NT2/D1 (cell line): ENCODE measurements at regions not wholly inside any gene's neighbourhood (a gene's known extent, or its start where the extent isn't known, plus 50 kb on each side); places are given as distances from the start of the nearest gene placed in this dataset.

Experiments
- DNase-seq: peaks from one replicate; pipeline ENCODE4 v3.0.0-alpha.2; 2011; ENCODE audit warnings: low read depth, low spot score
- H3K27me3 ChIP-seq: 2 replicates; pipeline ENCODE4 v1.6.0; 2011; ENCODE audit warnings: mild to moderate bottlenecking; ENCODE audit not compliant: insufficient read length, insufficient read depth
- H3K36me3 ChIP-seq: 2 replicates; pipeline ENCODE4 v1.6.1; 2011; ENCODE audit warnings: mild to moderate bottlenecking, low read length, mixed read lengths; ENCODE audit not compliant: insufficient read depth, insufficient read length
- H3K4me1 ChIP-seq: 2 replicates; pipeline ENCODE4 v1.5.1; 2011; ENCODE audit not compliant: insufficient read depth, insufficient read length
- H3K4me3 ChIP-seq: 2 replicates; pipeline ENCODE4 v1.5.1; 2011; ENCODE audit warnings: low read depth; ENCODE audit not compliant: insufficient read length
- H3K9ac ChIP-seq: 2 replicates; pipeline ENCODE4 v1.6.0; 2011; ENCODE audit warnings: low read depth; ENCODE audit not compliant: insufficient read length
- H3K9me3 ChIP-seq: 2 replicates; pipeline ENCODE4 v1.5.1; 2011; ENCODE audit warnings: mild to moderate bottlenecking, low read length; ENCODE audit not compliant: insufficient read depth
- SUZ12 ChIP-seq: IDR thresholded peaks from 2 replicates; pipeline ENCODE4 v1.6.1; 2011; ENCODE audit not compliant: insufficient read length, insufficient read depth; ENCODE audit errors: extremely low read depth
- YY1 ChIP-seq: IDR thresholded peaks from 2 replicates; pipeline ENCODE4 v1.6.1; 2011; ENCODE audit not compliant: insufficient read length, insufficient read depth
- ZNF274 ChIP-seq: IDR thresholded peaks from 2 replicates; pipeline ENCODE4 v1.6.1; 2011; ENCODE audit warnings: mild to moderate bottlenecking, low read depth, low read length

GRCh38 chr1:96425382-96426129 is 296.0 kb upstream of the PTBP2 start:
- Histone ChIP-seq H3K36me3 (no peaks in the 10 kb centered on the region), H3K9ac (no peak overlapping the region), H3K4me1 (no peaks in the 10 kb centered on the region), H3K27me3 (no peaks in the 10 kb centered on the region), H3K9me3 (no peaks in the 10 kb centered on the region), H3K4me3 (no peak overlapping the region)
- no peak for TF ChIP-seq YY1
- no peak for TF ChIP-seq ZNF274
- no peak for TF ChIP-seq SUZ12
- DNase-seq, result no peak

GRCh38 chr1:96427616-96428015 is 294.0 kb upstream of the PTBP2 start:
- H3K4me1 ChIP-seq, result no peaks in the 10 kb centered on the region
- H3K36me3 ChIP-seq, result no peaks in the 10 kb centered on the region
- no peak overlapping the region for H3K4me3 ChIP-seq
- H3K9ac ChIP-seq, result no peak overlapping the region
- no peaks in the 10 kb centered on the region for H3K27me3 ChIP-seq
- no peak for TF ChIP-seq ZNF274
- no peak for TF ChIP-seq SUZ12
- TF ChIP-seq YY1, result no peak
- H3K9me3 ChIP-seq, result no peaks in the 10 kb centered on the region
- DNase-seq, result no peak

- no peaks in the 10 kb centered on the region for H3K27me3 ChIP-seq
- peaks cover under 1% of the 10 kb centered on the region; the same call in 1 of the 2 replicates for H3K9me3 ChIP-seq
- no peak overlapping the region for H3K9ac ChIP-seq
- H3K4me1 ChIP-seq, result no peaks in the 10 kb centered on the region
- DNase-seq, result no peak
- H3K4me3 ChIP-seq, result no peak overlapping the region
- no peak for TF ChIP-seq YY1
- no peak for TF ChIP-seq SUZ12
- TF ChIP-seq ZNF274, result no peak
- no peaks in the 10 kb centered on the region for H3K36me3 ChIP-seq
Measured at GRCh38 chr1:96445302-96445701, 276.3 kb upstream of the PTBP2 start.

- H3K27me3 ChIP-seq, result peaks cover 21% of the 10 kb centered on the region
- DNase-seq, result no peak
- H3K4me1 ChIP-seq, result no peaks in the 10 kb centered on the region
- no peaks in the 10 kb centered on the region; the same call in 1 of the 2 replicates for H3K9me3 ChIP-seq
- H3K36me3 ChIP-seq, result no peaks in the 10 kb centered on the region
- no peak overlapping the region for H3K9ac ChIP-seq
- H3K4me3 ChIP-seq, result no peak overlapping the region
- TF ChIP-seq SUZ12 (no peak), ZNF274 (no peak), YY1 (no peak)
Measured at GRCh38 chr1:96464066-96464465, 257.5 kb upstream of the PTBP2 start.

GRCh38 chr1:96464522-96464921 is 257.1 kb upstream of the PTBP2 start:
- H3K36me3 ChIP-seq, result no peaks in the 10 kb centered on the region
- H3K9ac ChIP-seq, result no peak overlapping the region
- peaks cover 21% of the 10 kb centered on the region for H3K27me3 ChIP-seq
- H3K4me1 ChIP-seq, result no peaks in the 10 kb centered on the region
- DNase-seq, result no peak
- H3K9me3 ChIP-seq, result no peaks in the 10 kb centered on the region; the same call in 1 of the 2 replicates
- no peak overlapping the region for H3K4me3 ChIP-seq
- TF ChIP-seq YY1, result no peak
- no peak for TF ChIP-seq ZNF274
- no peak for TF ChIP-seq SUZ12

GRCh38 chr1:96464991-96465390 is 256.6 kb upstream of the PTBP2 start:
- H3K9me3 ChIP-seq, result no peaks in the 10 kb centered on the region; the same call in 1 of the 2 replicates
- no peak for TF ChIP-seq YY1
- TF ChIP-seq ZNF274, result no peak
- TF ChIP-seq SUZ12, result no peak
- H3K9ac ChIP-seq, result no peak overlapping the region

GRCh38 chr1:96465441-96465840 is 256.1 kb upstream of the PTBP2 start:
- H3K9ac ChIP-seq, result no peak overlapping the region
- H3K9me3 ChIP-seq, result peaks cover under 1% of the 10 kb centered on the region; the same call in 1 of the 2 replicates
- H3K27me3 ChIP-seq, result peaks cover 21% of the 10 kb centered on the region
- TF ChIP-seq YY1 (no peak), ZNF274 (no peak), SUZ12 (no peak)
- H3K4me3 ChIP-seq, result no peak overlapping the region
- no peaks in the 10 kb centered on the region for H3K36me3 ChIP-seq
- DNase-seq, result no peak
- no peaks in the 10 kb centered on the region for H3K4me1 ChIP-seq

More at GRCh38 chr1:96464991-96465390, 256.6 kb upstream of the PTBP2 start:
- no peak for DNase-seq
- no peaks in the 10 kb centered on the region for H3K4me1 ChIP-seq
- H3K27me3 ChIP-seq, result peaks cover 21% of the 10 kb centered on the region
- H3K36me3 ChIP-seq, result no peaks in the 10 kb centered on the region
- no peak overlapping the region for H3K4me3 ChIP-seq
